ENCODE measurements at regions not wholly inside any gene's neighbourhood (a gene's known extent, or its start where the extent isn't known, plus 50 kb on each side); places are given as distances from the start of the nearest gene placed in this dataset.

DNA sequence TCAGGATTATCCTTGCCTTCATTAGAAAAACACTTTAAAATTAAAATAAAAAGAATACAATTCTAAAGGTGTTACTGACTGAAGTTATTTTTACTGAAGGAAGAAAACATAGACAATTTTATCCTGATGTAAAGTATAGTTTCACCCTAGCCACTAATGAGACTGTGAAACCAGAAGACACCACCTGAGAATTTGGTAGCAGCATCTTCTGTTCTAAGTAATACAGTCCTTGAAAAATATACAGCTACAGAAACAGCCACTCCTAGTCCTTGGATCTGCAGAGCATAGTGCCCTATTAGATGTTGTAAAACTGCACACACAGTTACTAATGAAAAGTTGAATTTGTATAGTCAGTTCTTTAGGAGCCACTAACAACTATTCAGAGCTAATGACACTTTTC, 377.7 kb downstream of the PRR16 start:
- no peak for DNase-seq (ENCODE audit: low read depth, low spot score)
- CTCF ChIA-PET, result no interaction called here
- Histone ChIP-seq H3K79me2 (ENCODE audit: insufficient read depth, low read length) (no peaks in the 10 kb centered on the region), H3K36me3 (ENCODE audit: control insufficient read depth in 1 of 2, insufficient read depth in 2 of 2, low read length in 2 of 2) (no peaks in the 10 kb centered on the region), H4K20me1 (ENCODE audit: insufficient read depth) (no peaks in the 10 kb centered on the region), H3K9me3 (ENCODE audit: control insufficient read depth in 1 of 2, insufficient read depth in 1 of 2, low read depth in 1 of 2, low read length in 2 of 2) (no peaks in the 10 kb centered on the region), H3K9me2 (ENCODE audit: insufficient read depth) (no peaks in the 10 kb centered on the region), H3K4me1 (ENCODE audit: control insufficient read depth in 1 of 2, insufficient read depth in 2 of 2, low read length in 2 of 2) (no peaks in the 10 kb centered on the region), H3K4me2 (ENCODE audit: low read length) (no peak overlapping the region), H3K9ac (ENCODE audit: low read length) (no peak overlapping the region), H2AFZ (ENCODE audit: low read depth, low read length, poor library complexity, severe bottlenecking) (no peak overlapping the region), H3K4me3 (replicated peaks in 1 of 2; ENCODE audit: low read depth in 1 of 2, low read length in 2 of 2) (no peak overlapping the region), H3K27me3 (ENCODE audit: insufficient read depth, low read length) (no peaks in the 10 kb centered on the region), H3K27ac (ENCODE audit: low read depth, low read length) (no peak overlapping the region)
- BruUV-seq (replicated peaks), result no TSS peak
- intact Hi-C loops (cut with micrococcal nuclease), result no loop called here
- RAD21 ChIA-PET (ENCODE audit: low non-redundant PET in 1 of 2, low total read pairs in 2 of 2, uncharacterized antibody in 2 of 2, unreplicated experiment in 2 of 2), result no interaction called here
- POLR2A ChIA-PET, result no interaction called here
- ATAC-seq, result no peak
- TF ChIP-seq MAX (IDR thresholded peaks at IDR 0.05), result no peak
- no peak for TF ChIP-seq JUND (IDR thresholded peaks at IDR 0.05)
- TF ChIP-seq POLR2A (IDR thresholded peaks at IDR 0.05; ENCODE audit: borderline replicate concordance, extremely low read depth, insufficient read depth, insufficient read length), result no peak
- no peak for TF ChIP-seq RAD21 (IDR thresholded peaks at IDR 0.05; ENCODE audit: low read depth)
- no peak for TF ChIP-seq EZH2phosphoT487 (IDR thresholded peaks at IDR 0.05; ENCODE audit: borderline replicate concordance)
- TF ChIP-seq, protein P1, sequence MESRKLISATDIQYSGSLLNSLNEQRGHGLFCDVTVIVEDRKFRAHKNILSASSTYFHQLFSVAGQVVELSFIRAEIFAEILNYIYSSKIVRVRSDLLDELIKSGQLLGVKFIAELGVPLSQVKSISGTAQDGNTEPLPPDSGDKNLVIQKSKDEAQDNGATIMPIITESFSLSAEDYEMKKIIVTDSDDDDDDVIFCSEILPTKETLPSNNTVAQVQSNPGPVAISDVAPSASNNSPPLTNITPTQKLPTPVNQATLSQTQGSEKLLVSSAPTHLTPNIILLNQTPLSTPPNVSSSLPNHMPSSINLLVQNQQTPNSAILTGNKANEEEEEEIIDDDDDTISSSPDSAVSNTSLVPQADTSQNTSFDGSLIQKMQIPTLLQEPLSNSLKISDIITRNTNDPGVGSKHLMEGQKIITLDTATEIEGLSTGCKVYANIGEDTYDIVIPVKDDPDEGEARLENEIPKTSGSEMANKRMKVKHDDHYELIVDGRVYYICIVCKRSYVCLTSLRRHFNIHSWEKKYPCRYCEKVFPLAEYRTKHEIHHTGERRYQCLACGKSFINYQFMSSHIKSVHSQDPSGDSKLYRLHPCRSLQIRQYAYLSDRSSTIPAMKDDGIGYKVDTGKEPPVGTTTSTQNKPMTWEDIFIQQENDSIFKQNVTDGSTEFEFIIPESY (IDR thresholded peaks at IDR 0.05; ENCODE audit: extremely low read depth, insufficient replicate concordance, low read length), result no peak
- no peak for TF ChIP-seq ELF1 (IDR thresholded peaks at IDR 0.05; ENCODE audit: borderline replicate concordance, low read depth)
- no peak for TF ChIP-seq CEBPB (IDR thresholded peaks at IDR 0.05; ENCODE audit: low read depth)
- TF ChIP-seq POLR2AphosphoS5 (IDR thresholded peaks at IDR 0.05; ENCODE audit: low read depth, low read length), result no peak
- no peak for TF ChIP-seq ZFX (IDR thresholded peaks at IDR 0.05)
- TF ChIP-seq SIN3A (IDR thresholded peaks at IDR 0.05; ENCODE audit: low read depth), result no peak
- TF ChIP-seq EGR1 (IDR thresholded peaks at IDR 0.05; ENCODE audit: low read depth), result no peak
- TF ChIP-seq TCF7L2 (IDR thresholded peaks at IDR 0.05; ENCODE audit: borderline replicate concordance, extremely low read depth, insufficient read depth, insufficient read length), result no peak
- TF ChIP-seq CBX3 (IDR thresholded peaks at IDR 0.05; ENCODE audit: low read depth), result no peak
- no peak for TF ChIP-seq YY1 (IDR thresholded peaks at IDR 0.05; ENCODE audit: extremely low read depth, insufficient replicate concordance, low read depth, low read length)
- TF ChIP-seq CTCF (IDR thresholded peaks at IDR 0.05 in 2 of 3, conservative IDR thresholded peaks at IDR 0.05 in 1 of 3; ENCODE audit: borderline replicate concordance in 1 of 3, insufficient read depth in 1 of 3, low read depth in 2 of 3, low read length in 2 of 3), result no peak
- TF ChIP-seq ZNF274 (IDR thresholded peaks at IDR 0.05; ENCODE audit: low read depth, low read length), result no peak

All from HCT116 (cell line).